SU-DHL-6 (cell line): ENCODE measurements at regions not wholly inside any gene's neighbourhood (a gene's known extent, or its start where the extent isn't known, plus 50 kb on each side); places are given as distances from the start of the nearest gene placed in this dataset.

Source experiments
- H2AFZ ChIP-seq: fragments of 200-600 bp; sonication (generic); 2 replicates; pipeline ENCODE4 v1.6.1; 2014; ENCODE audit warnings: low read depth, mild to moderate bottlenecking, moderate library complexity, mixed read lengths, antibody characterized with exemption, low read length; ENCODE audit not compliant: severe bottlenecking
- H3F3A ChIP-seq: fragments of 200-600 bp; shearing (Covaris generic); 2 replicates; pipeline ENCODE4 v1.6.0; 2016; ENCODE audit warnings: antibody characterized with exemption, mild to moderate bottlenecking; ENCODE audit not compliant: insufficient read depth
- H3K27ac ChIP-seq: fragments of 200-600 bp; sonication (generic); 2 replicates; pipeline ENCODE4 v1.5.1; 2016; ENCODE audit warnings: low read depth, mild to moderate bottlenecking, low read length, moderate library complexity, mixed read lengths
- H3K27me3 ChIP-seq: fragments of 200-600 bp; sonication (generic), shearing (Covaris generic); 2 replicates; pipeline ENCODE4 v1.6.0; 2014; ENCODE audit warnings: mild to moderate bottlenecking, low read length
- H3K36me3 ChIP-seq: fragments of 200-600 bp; sonication (generic); 2 replicates; pipeline ENCODE4 v1.6.1; 2014; ENCODE audit warnings: mild to moderate bottlenecking, low read length, mixed read lengths
- H3K4me2 ChIP-seq: fragments of 300-600, 200-600 bp; shearing (Covaris generic), sonication (generic); 2 replicates; pipeline ENCODE4 v1.6.0; 2014; ENCODE audit warnings: low read length, low read depth, mild to moderate bottlenecking; ENCODE audit not compliant: poor library complexity, severe bottlenecking
- H3K4me3 ChIP-seq: fragments of 200-600 bp; sonication (generic); 2 replicates; pipeline ENCODE4 v1.5.1; 2014; ENCODE audit warnings: antibody characterized with exemption, low read length, mild to moderate bottlenecking, mixed read lengths; ENCODE audit not compliant: insufficient read depth, poor library complexity, severe bottlenecking
- H3K79me2 ChIP-seq: fragments of 200-600 bp; sonication (generic); 2 replicates; pipeline ENCODE4 v1.6.1; 2014; ENCODE audit warnings: mild to moderate bottlenecking, low read length, moderate library complexity; ENCODE audit not compliant: insufficient read depth
- H3K9ac ChIP-seq: fragments of 200-600 bp; sonication (generic); 2 replicates; pipeline ENCODE4 v1.7.0; 2014; ENCODE audit warnings: mild to moderate bottlenecking, low read length
- H3K9me2 ChIP-seq: fragments of 200-600 bp; sonication (generic); replicated peaks from 2 replicates; pipeline ENCODE4 v1.6.1; 2014; ENCODE audit warnings: low read length; ENCODE audit not compliant: insufficient read depth
- H3K9me3 ChIP-seq: fragments of 200-600 bp; sonication (generic); 2 replicates; pipeline ENCODE4 v1.6.1; 2014; ENCODE audit warnings: low read length, mixed read lengths; ENCODE audit not compliant: insufficient read depth
- H4K20me1 ChIP-seq: fragments of 200-600 bp; sonication (generic); 2 replicates; pipeline ENCODE4 v1.6.1; 2014; ENCODE audit warnings: low read depth, mild to moderate bottlenecking, antibody characterized with exemption, low read length, moderate library complexity, mixed read lengths
- CTCF ChIP-seq: fragments of 200-600 bp; sonication (generic); IDR thresholded peaks from one replicate; pipeline ENCODE4 v1.5.1; 2017; ENCODE audit warnings: antibody characterized with exemption, mild to moderate bottlenecking, low read length, moderate library complexity; ENCODE audit not compliant: insufficient read depth, poor library complexity, severe bottlenecking
- EZH2phosphoT487 ChIP-seq: fragments of 200-600 bp; sonication (generic), shearing (Covaris generic); conservative IDR thresholded peaks from 2 replicates; pipeline ENCODE4 v1.6.1; 2018; ENCODE audit warnings: mild to moderate bottlenecking, antibody characterized with exemption, low read length, moderate library complexity, mixed read lengths

- H3K4me3 ChIP-seq: no peak overlapping the region
- H4K20me1 ChIP-seq: no peaks in the 10 kb centered on the region
- H3K4me2 ChIP-seq: no peak overlapping the region
- no peaks in the 10 kb centered on the region for H3K27me3 ChIP-seq
- peak; percentile 32 for TF ChIP-seq CTCF
- TF ChIP-seq EZH2phosphoT487: no peak
- H3K27ac ChIP-seq: no peak overlapping the region
- H3K79me2 ChIP-seq: no peaks in the 10 kb centered on the region
- H3K9me2 ChIP-seq: no peaks in the 10 kb centered on the region
- no peak overlapping the region for H3K9ac ChIP-seq
- H3F3A ChIP-seq: no peaks in the 10 kb centered on the region
- H3K36me3 ChIP-seq: no peaks in the 10 kb centered on the region
- H2AFZ ChIP-seq: no peak overlapping the region
- no peaks in the 10 kb centered on the region for H3K9me3 ChIP-seq
Measured at GRCh38 chr19:30222428-30222873, 149.7 kb upstream of the ZNF536 start.

GRCh38 chr19:30222992-30223865 lies 149.0 kb upstream of the ZNF536 start:
- H3K9ac ChIP-seq: no peak overlapping the region
- no peak overlapping the region for H3K4me3 ChIP-seq
- TF ChIP-seq EZH2phosphoT487 (no peak), CTCF (no peak)
- no peaks in the 10 kb centered on the region for H3F3A ChIP-seq
- no peaks in the 10 kb centered on the region for H3K9me3 ChIP-seq
- no peaks in the 10 kb centered on the region for H3K79me2 ChIP-seq
- H2AFZ ChIP-seq: no peak overlapping the region
- no peaks in the 10 kb centered on the region for H3K36me3 ChIP-seq
- H3K4me2 ChIP-seq: no peak overlapping the region
- no peak overlapping the region for H3K27ac ChIP-seq
- H4K20me1 ChIP-seq: no peaks in the 10 kb centered on the region
- H3K9me2 ChIP-seq: no peaks in the 10 kb centered on the region
- no peaks in the 10 kb centered on the region for H3K27me3 ChIP-seq

GRCh38 chr19:30223866-30224688 lies 148.1 kb upstream of the ZNF536 start:
- no peaks in the 10 kb centered on the region for H3K79me2 ChIP-seq
- H3K4me2 ChIP-seq: no peak overlapping the region
- H3K9me2 ChIP-seq: no peaks in the 10 kb centered on the region
- no peak overlapping the region for H2AFZ ChIP-seq
- H3K4me3 ChIP-seq: no peak overlapping the region
- H3K36me3 ChIP-seq: no peaks in the 10 kb centered on the region
- no peak overlapping the region for H3K27ac ChIP-seq
- H3K27me3 ChIP-seq: no peaks in the 10 kb centered on the region
- TF ChIP-seq EZH2phosphoT487 (no peak), CTCF (no peak)
- no peak overlapping the region for H3K9ac ChIP-seq
- H3F3A ChIP-seq: no peaks in the 10 kb centered on the region
- no peaks in the 10 kb centered on the region for H4K20me1 ChIP-seq
- no peaks in the 10 kb centered on the region for H3K9me3 ChIP-seq
